CD4-positive, alpha-beta T cell (primary cell): ENCODE measurements at regions not wholly inside any gene's neighbourhood (a gene's known extent, or its start where the extent isn't known, plus 50 kb on each side); places are given as distances from the start of the nearest gene placed in this dataset.

ENCODE experiments used
- ATAC-seq: fragments of 200-7000 bp; cut with Tn5 transposase; one replicate; pipeline ENCODE4 v1.10.0; 2022; ENCODE audit warnings: mild to moderate bottlenecking; ENCODE audit not compliant: poor library complexity
- CTCF ChIA-PET: fragments of 350-600 bp; sonication (Branson Sonifier 250); formaldehyde crosslinking; loops from one replicate; lab custom pipeline; 2021; ENCODE audit warnings: antibody characterized with exemption, inconsistent platforms; lab: Charles Lee
- POLR2A ChIA-PET: fragments of 350-600 bp; sonication (Branson Sonifier 250); formaldehyde crosslinking; loops from one replicate; lab custom pipeline; 2021; ENCODE audit warnings: antibody characterized with exemption, inconsistent platforms; lab: Charles Lee
- DNase-seq, 14 experiments: peaks; one replicate each; pipeline ENCODE4 v3.0.0-alpha.2; 2013 to 2020; ENCODE audit warnings: mixed read lengths in 2 of 14
- H3K27ac ChIP-seq, 2 donors: one replicate each; pipeline versions ENCODE4 v1.5.1 to v1.7.0; 2013; ENCODE audit warnings: low read length in 2 of 2, low read depth in 1 of 2, mild to moderate bottlenecking in 1 of 2
- H3K27me3 ChIP-seq, 2 experiments: 1 replicate in 1 of 2; 2 replicates in 1 of 2; pipeline versions ENCODE4 v1.6.1 to v1.7.0; 2013; ENCODE audit warnings: low read length in 2 of 2, control low read depth in 1 of 2, mild to moderate bottlenecking in 1 of 2, moderate library complexity in 1 of 2; ENCODE audit not compliant: insufficient read depth in 2 of 2, control insufficient read depth in 1 of 2
- H3K36me3 ChIP-seq: one replicate; pipeline ENCODE4 v1.6.1; 2013; ENCODE audit warnings: low read length, control low read depth; ENCODE audit not compliant: insufficient read depth
- H3K4me1 ChIP-seq: one replicate; pipeline ENCODE4 v1.6.1; 2013; ENCODE audit warnings: low read length, control low read depth; ENCODE audit not compliant: insufficient read depth
- H3K4me3 ChIP-seq: one replicate; pipeline ENCODE4 v1.5.1; 2013; ENCODE audit warnings: mild to moderate bottlenecking, low read length, moderate library complexity
- H3K9me3 ChIP-seq, 2 experiments: 1 replicate in 1 of 2; 2 replicates in 1 of 2; pipeline versions ENCODE4 v1.6.1 to v1.7.0; 2013; ENCODE audit warnings: low read length in 2 of 2, mild to moderate bottlenecking in 2 of 2, control low read depth in 1 of 2, moderate library complexity in 1 of 2; ENCODE audit not compliant: control insufficient read depth in 1 of 2, insufficient read depth in 1 of 2
- H3K27ac Mint-ChIP-seq: one replicate; pipeline ENCODE4 v1.8.0; 2020; ENCODE audit warnings: mixed read lengths
- H3K27me3 Mint-ChIP-seq: one replicate; pipeline ENCODE4 v1.8.0; 2021; ENCODE audit warnings: mixed read lengths
- H3K36me3 Mint-ChIP-seq: one replicate; pipeline ENCODE4 v1.8.0; 2021; ENCODE audit warnings: low read depth, mixed read lengths
- H3K4me1 Mint-ChIP-seq: one replicate; pipeline ENCODE4 v1.8.0; 2021; ENCODE audit warnings: low read depth, mixed read lengths
- H3K4me3 Mint-ChIP-seq: one replicate; pipeline ENCODE4 v1.8.0; 2020; ENCODE audit warnings: mild to moderate bottlenecking, mixed read lengths
- H3K9me3 Mint-ChIP-seq: one replicate; pipeline ENCODE4 v1.8.0; 2020; ENCODE audit warnings: mixed read lengths
- CTCF ChIP-seq: fragments of 200-600 bp; IDR thresholded peaks from one replicate; pipeline ENCODE4 v1.8.0; 2022; ENCODE audit warnings: antibody characterized with exemption, mild to moderate bottlenecking
- intact Hi-C, 2 experiments: fragments of 100-400 bp; cut with DNase I in 1 of 2; cut with micrococcal nuclease in 1 of 2; formaldehyde crosslinking; loops; one replicate each; pipeline versions ENCODE4 v1.15.1 to v1.9.0; 2023 to 2025; cut with DNase I, micrococcal nuclease

GRCh38 chr10:104521901-104522694 lies 119.0 kb upstream of the SORCS3 start:
- no peaks in the 10 kb centered on the region for H3K4me1 Mint-ChIP-seq
- peaks cover 29% of the 10 kb centered on the region for H3K27me3 Mint-ChIP-seq
- CTCF ChIA-PET: no interaction called here
- H3K4me3 Mint-ChIP-seq: no peak overlapping the region
- no peaks in the 10 kb centered on the region for H3K9me3 Mint-ChIP-seq
- H3K27ac Mint-ChIP-seq: no peak overlapping the region
- H3K4me1 ChIP-seq: no peaks in the 10 kb centered on the region
- TF ChIP-seq CTCF: no peak
- H3K27me3 ChIP-seq: peaks cover 0 to 3% of the 10 kb centered on the region in 2 experiments
- intact Hi-C loops: no loop called here
- no peak overlapping the region for H3K27ac ChIP-seq
- DNase-seq (no peak), ATAC-seq (no peak)
- H3K4me3 ChIP-seq: no peak overlapping the region
- no peaks in the 10 kb centered on the region for H3K9me3 ChIP-seq
- no peaks in the 10 kb centered on the region for H3K36me3 Mint-ChIP-seq
- POLR2A ChIA-PET: no interaction called here
- no peaks in the 10 kb centered on the region for H3K36me3 ChIP-seq

- no peak for DNase-seq
- Mint-ChIP-seq H3K36me3 (no peaks in the 10 kb centered on the region), H3K4me1 (no peaks in the 10 kb centered on the region), H3K27ac (no peak overlapping the region), H3K9me3 (no peaks in the 10 kb centered on the region), H3K4me3 (no peak overlapping the region), H3K27me3 (peaks cover 16% of the 10 kb centered on the region)
- POLR2A ChIA-PET: no interaction called here
- intact Hi-C loops: no loop called here
- Histone ChIP-seq H3K36me3 (no peaks in the 10 kb centered on the region), H3K4me1 (no peaks in the 10 kb centered on the region), H3K27ac (no peak overlapping the region), H3K4me3 (no peak overlapping the region), H3K27me3 (peaks cover 0 to 3% of the 10 kb centered on the region in 2 experiments), H3K9me3 (no peaks in the 10 kb centered on the region)
- ATAC-seq: no peak
- TF ChIP-seq CTCF: no peak
- CTCF ChIA-PET: no interaction called here
These were observed 114.9 kb upstream of the SORCS3 start for GRCh38 chr10:104526188-104526587.

- ChIA-PET CTCF (no interaction called here), POLR2A (no interaction called here)
- no peaks in the 10 kb centered on the region for H3K36me3 Mint-ChIP-seq
- Histone ChIP-seq H3K4me3 (no peak overlapping the region), H3K9me3 (no peaks in the 10 kb centered on the region), H3K27me3 (peaks cover 0 to 3% of the 10 kb centered on the region in 2 experiments), H3K4me1 (no peaks in the 10 kb centered on the region), H3K27ac (no peak overlapping the region), H3K36me3 (no peaks in the 10 kb centered on the region)
- peaks cover 10% of the 10 kb centered on the region for H3K27me3 Mint-ChIP-seq
- intact Hi-C loops: no loop called here
- DNase-seq (no peak), ATAC-seq (no peak)
- no peak for TF ChIP-seq CTCF
- H3K4me1 Mint-ChIP-seq: no peaks in the 10 kb centered on the region
- no peaks in the 10 kb centered on the region for H3K9me3 Mint-ChIP-seq
- H3K4me3 Mint-ChIP-seq: no peak overlapping the region
- no peak overlapping the region for H3K27ac Mint-ChIP-seq
These were observed 114.1 kb upstream of the SORCS3 start for GRCh38 chr10:104527013-104527412.
